Glutamatergic neuron (in vitro differentiated cells): ENCODE measurements at regions not wholly inside any gene's neighbourhood (a gene's known extent, or its start where the extent isn't known, plus 50 kb on each side); places are given as distances from the start of the nearest gene placed in this dataset.

Source experiments
- DNase-seq: peaks from one replicate; pipeline ENCODE4 v3.0.0; 2022
- H3K27ac Mint-ChIP-seq: one replicate; pipeline ENCODE4 v1.8.0; 2020; ENCODE audit warnings: mild to moderate bottlenecking, mixed read lengths, inconsistent platforms; ENCODE audit not compliant: unreplicated experiment
- H3K27me3 Mint-ChIP-seq: one replicate; pipeline ENCODE4 v1.8.0; 2020; ENCODE audit warnings: mild to moderate bottlenecking, moderate library complexity, mixed read lengths, inconsistent platforms; ENCODE audit not compliant: unreplicated experiment
- H3K36me3 Mint-ChIP-seq: one replicate; pipeline ENCODE4 v1.8.0; 2020; ENCODE audit warnings: mild to moderate bottlenecking, mixed read lengths, inconsistent platforms; ENCODE audit not compliant: unreplicated experiment
- H3K4me1 Mint-ChIP-seq: one replicate; pipeline ENCODE4 v1.8.0; 2020; ENCODE audit warnings: mild to moderate bottlenecking, low read depth, mixed read lengths, inconsistent platforms; ENCODE audit not compliant: unreplicated experiment
- H3K4me3 Mint-ChIP-seq: one replicate; pipeline ENCODE4 v1.8.0; 2020; ENCODE audit warnings: mild to moderate bottlenecking, mixed read lengths, inconsistent platforms; ENCODE audit not compliant: unreplicated experiment
- H3K9me3 Mint-ChIP-seq: one replicate; pipeline ENCODE4 v1.8.0; 2020; ENCODE audit warnings: mild to moderate bottlenecking, moderate library complexity, mixed read lengths, inconsistent platforms; ENCODE audit not compliant: unreplicated experiment
- CTCF ChIP-seq: fragments of 200-600 bp; sonication (generic); IDR thresholded peaks from one replicate; pipeline ENCODE4 v1.5.0; 2021; ENCODE audit not compliant: partially characterized antibody, unreplicated experiment

GRCh38 chr11:10386361-10386760 lies 68.7 kb upstream of the AMPD3 start:
- H3K9me3 Mint-ChIP-seq: no peaks in the 10 kb centered on the region
- no peak overlapping the region for H3K27ac Mint-ChIP-seq
- peaks cover 4% of the 10 kb centered on the region for H3K36me3 Mint-ChIP-seq
- no peak for DNase-seq
- no peaks in the 10 kb centered on the region for H3K4me1 Mint-ChIP-seq
- H3K4me3 Mint-ChIP-seq: no peak overlapping the region
- no peak for TF ChIP-seq CTCF
- H3K27me3 Mint-ChIP-seq: peaks cover 2% of the 10 kb centered on the region

- H3K4me3 Mint-ChIP-seq: no peak overlapping the region
- TF ChIP-seq CTCF: no peak
- peaks cover 2% of the 10 kb centered on the region for H3K27me3 Mint-ChIP-seq
- no peaks in the 10 kb centered on the region for H3K9me3 Mint-ChIP-seq
- no peaks in the 10 kb centered on the region for H3K4me1 Mint-ChIP-seq
- peaks cover 4% of the 10 kb centered on the region for H3K36me3 Mint-ChIP-seq
- DNase-seq: no peak
- no peak overlapping the region for H3K27ac Mint-ChIP-seq
Observed at GRCh38 chr11:10386861-10387205, 68.2 kb upstream of the AMPD3 start.

GRCh38 chr11:10387206-10388083 lies 67.6 kb upstream of the AMPD3 start:
- Mint-ChIP-seq H3K4me3 (no peak overlapping the region), H3K36me3 (peaks cover 4% of the 10 kb centered on the region), H3K27me3 (peaks cover 2% of the 10 kb centered on the region), H3K27ac (no peak overlapping the region), H3K4me1 (no peaks in the 10 kb centered on the region), H3K9me3 (no peaks in the 10 kb centered on the region)
- no peak for TF ChIP-seq CTCF
- no peak for DNase-seq

DNA sequence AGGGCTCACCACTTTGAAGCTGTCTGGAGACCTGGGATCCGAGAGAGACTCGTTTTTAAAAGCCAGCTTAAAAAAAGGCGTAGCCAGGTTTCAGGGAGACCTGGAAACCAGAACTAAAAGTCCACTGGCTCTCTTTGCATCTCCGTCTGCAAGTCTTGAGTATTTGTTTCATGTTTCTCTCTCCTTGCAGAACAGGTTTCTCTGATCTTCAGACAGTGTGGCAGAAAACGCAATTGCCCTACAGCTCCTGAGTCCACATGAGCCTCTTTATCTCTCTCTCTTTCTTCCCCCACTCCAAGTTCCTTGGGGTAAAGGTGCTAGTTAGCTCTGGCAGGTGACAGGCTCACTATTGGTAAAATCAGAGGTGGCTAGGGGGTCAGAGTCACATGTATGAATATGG lies 67.0 kb upstream of the AMPD3 start:
- Mint-ChIP-seq H3K4me3 (no peak overlapping the region), H3K4me1 (no peaks in the 10 kb centered on the region), H3K9me3 (no peaks in the 10 kb centered on the region), H3K27ac (no peak overlapping the region), H3K27me3 (peaks cover 2% of the 10 kb centered on the region), H3K36me3 (peaks cover 4% of the 10 kb centered on the region)
- TF ChIP-seq CTCF: no peak
- DNase-seq: no peak

- H3K4me1 Mint-ChIP-seq: no peaks in the 10 kb centered on the region
- no peak overlapping the region for H3K27ac Mint-ChIP-seq
- no peak for TF ChIP-seq CTCF
- H3K4me3 Mint-ChIP-seq: no peak overlapping the region
- no peaks in the 10 kb centered on the region for H3K9me3 Mint-ChIP-seq
- DNase-seq: no peak
- peaks cover 2% of the 10 kb centered on the region for H3K27me3 Mint-ChIP-seq
- H3K36me3 Mint-ChIP-seq: peaks cover 4% of the 10 kb centered on the region
Observed at GRCh38 chr11:10388574-10388973, 66.5 kb upstream of the AMPD3 start.
